AG08396 (cell line): ENCODE measurements at regions not wholly inside any gene's neighbourhood (a gene's known extent, or its start where the extent isn't known, plus 50 kb on each side); places are given as distances from the start of the nearest gene placed in this dataset.
"Not testable (repeated sequence)": the region's sequence is repeated elsewhere in the genome, so short reads cannot be mapped to it uniquely, and the experiment has no call there.

Source experiments
- DNase-seq: peaks from one replicate; pipeline ENCODE4 v3.0.0; 2012; ENCODE audit warnings: low spot score, mixed read lengths

GRCh38 chr20:33908336-33908735 lies 85.4 kb upstream of the RALY start:
- DNase-seq = no peak

DNA sequence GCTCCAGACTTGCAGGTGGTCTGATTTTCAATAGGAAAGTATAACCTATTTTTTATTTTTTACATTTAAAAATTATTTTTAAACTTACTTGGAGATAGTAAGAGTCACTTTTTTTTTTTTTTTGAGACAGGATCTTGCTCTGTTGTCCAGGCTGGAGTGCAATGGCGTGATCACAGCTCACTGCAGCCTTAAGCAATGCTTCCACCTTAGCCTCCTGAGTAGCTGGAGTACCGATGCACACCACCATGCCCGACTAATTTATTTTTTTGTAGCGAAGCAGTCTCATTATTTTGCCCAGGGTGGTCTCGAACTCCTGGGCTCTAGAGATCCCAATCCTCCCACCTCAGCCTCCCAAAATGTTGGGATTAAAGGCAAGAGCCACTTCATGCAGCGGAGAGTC lies 84.8 kb upstream of the RALY start:
- no peak for DNase-seq

DNA sequence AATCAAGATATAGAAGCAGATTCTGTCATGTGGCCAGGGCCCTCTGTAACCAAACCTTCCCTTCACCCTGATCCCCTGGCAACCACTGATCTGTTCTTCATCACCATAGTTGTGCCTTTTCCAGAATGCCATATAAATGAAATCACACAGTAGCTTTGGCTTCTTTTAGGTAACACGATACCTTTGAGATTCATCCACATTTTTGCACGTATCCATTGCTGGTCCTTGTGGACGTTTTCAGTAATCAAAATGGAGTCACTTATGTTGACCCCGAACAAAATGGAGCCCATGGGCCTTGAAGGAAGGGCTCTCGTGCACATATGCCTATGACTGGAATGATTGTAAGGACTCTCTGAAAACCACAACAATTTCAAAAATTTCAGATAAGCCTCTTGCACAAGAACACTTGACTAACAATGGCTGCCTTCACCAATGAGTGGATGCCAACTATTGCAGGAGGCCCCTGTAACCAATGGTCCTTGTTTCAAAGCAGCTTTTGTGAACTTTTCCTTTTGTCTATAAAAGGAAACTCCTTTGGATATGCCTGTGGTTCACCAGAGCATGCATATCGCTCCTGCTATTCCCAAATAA lies 84.3 kb upstream of the RALY start:
- DNase-seq = peak; percentile 80

- no peak for DNase-seq
Observed at GRCh38 chr20:33910056-33910455, 83.7 kb upstream of the RALY start.

DNA sequence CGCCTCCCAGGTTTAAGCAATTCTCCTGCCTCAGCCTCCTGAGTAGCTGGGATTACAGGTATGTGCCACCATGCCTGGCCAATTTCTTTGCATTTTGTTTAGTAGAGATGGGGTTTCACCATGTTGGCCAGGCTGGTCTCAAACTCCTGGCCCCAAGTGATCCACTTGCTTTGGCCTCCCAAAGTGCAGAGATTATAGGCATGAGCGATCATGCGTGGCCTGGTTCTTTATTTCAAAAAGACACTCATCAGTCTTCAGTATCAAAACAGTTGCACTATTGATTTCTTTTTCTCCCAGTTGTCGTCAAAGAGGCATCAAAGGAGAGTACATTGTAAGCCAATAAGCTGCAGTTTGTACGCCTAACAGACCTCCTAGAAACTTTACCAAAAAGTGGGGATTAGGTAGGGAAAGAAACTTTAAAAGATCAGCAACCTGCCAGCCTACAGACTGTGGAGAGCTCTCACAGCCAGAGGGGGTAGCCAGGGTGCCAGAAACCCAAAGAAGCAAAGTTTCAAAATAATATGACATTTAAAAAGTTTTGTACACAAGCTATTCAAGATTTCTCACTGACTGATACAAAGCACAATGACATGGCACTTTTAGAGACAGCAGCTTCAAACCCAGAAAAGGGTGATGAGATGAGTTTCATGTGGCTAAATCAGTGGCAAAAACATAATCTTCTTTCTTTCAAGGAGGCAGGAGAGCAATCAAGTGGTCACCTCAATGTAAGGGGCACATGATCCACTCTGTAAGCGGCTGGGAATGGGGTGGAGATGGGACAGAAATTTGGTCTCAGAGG lies 83.0 kb upstream of the RALY start:
- no peak for DNase-seq

DNA sequence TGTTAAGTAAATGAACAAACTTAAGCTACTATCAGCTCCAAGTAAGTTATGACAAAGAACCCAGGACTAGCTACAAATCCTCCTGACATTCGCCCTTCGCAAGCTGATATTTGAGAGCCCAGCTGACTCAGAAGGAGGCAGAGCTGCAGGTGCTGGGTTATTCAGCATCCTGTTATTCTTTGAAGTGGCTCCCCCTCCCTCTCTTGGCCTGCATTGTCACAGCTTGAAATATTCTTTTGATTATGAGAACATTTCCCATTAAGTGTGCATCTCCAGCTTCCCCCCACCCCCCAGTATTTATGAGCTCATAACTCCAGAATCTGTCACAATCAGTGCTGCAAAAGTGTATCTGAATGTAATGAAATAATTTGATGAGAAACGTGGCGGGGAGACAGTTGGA lies 78.8 kb upstream of the RALY start:
- DNase-seq = peak; percentile 28

- DNase-seq = no peak
Observed at GRCh38 chr20:33915726-33916331, 77.9 kb upstream of the RALY start.

DNA sequence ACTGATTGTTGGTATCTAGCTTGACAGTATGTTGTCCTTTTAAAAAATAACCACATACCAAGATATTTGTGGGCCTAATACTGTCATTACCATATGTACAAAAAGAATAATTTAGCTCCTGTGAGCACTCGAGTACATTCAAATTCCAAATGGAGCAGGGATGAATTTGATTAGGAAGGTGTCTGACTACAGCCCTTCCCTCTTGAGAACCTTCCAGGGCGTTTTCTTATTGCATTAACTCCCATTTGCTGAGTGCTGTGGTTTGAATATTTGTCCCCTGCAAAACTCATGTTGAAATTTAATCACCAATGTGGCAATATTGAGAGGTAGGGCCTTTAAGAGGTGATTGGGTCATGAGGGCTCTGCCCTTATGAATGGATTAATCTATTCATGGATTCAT lies 76.9 kb upstream of the RALY start:
- no peak for DNase-seq

DNA sequence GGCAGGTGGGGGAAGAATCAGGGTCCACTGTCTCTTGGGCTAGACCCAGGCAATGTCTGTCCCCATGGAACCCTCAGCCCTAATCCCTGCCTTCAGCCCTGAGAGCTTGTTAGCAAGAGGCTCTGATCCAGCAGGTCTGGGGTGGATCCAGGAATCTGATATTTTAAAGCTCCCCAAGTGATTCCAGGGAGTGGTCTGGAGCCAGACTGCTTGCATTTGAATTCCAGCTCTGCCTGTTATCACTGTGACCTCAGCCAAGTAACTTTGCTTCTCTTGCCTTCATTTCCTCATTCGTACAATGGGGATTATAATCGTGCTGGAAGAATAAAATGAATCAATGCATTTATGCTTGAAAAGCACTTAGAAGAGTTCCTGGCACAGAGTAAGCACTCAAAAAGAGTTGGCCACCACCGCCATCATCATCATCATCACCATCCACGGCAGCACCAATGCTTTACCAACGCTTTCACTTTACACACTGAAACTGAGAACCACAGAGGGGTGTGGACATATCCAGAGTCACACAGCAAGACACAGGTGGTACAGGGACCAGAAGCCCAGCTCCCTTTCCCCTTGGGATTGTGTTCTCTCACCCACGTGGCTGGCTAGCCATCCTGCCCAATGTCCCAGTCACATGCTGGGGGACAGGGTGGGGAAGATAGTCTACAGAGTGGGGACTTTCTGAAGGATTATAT lies 75.7 kb upstream of the RALY start:
- DNase-seq = no peak

GRCh38 chr20:33918662-33919061 lies 75.0 kb upstream of the RALY start:
- no peak for DNase-seq

- no peak for DNase-seq
Observed at GRCh38 chr20:33919653-33920052, 74.1 kb upstream of the RALY start.

DNA sequence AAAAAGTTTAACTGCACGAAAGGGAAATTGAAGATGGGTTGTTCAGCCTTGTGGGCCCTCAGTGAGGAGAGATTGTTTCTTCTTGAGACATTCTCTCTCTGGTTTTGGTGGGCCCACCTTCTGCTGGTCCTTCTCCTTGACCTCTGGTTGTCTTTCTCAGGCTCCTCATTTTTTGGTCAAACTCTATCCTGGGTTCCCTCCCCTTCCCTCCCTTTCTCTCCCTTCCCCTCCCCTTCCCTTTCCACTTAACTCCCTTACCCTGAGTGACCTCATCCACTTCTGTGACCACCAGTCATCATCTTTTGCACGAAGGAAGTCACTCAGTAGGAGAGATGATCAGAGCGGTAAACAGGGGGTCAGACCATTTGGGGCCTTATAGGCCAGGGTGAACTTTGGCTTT lies 71.5 kb upstream of the RALY start:
- DNase-seq = no peak

DNA sequence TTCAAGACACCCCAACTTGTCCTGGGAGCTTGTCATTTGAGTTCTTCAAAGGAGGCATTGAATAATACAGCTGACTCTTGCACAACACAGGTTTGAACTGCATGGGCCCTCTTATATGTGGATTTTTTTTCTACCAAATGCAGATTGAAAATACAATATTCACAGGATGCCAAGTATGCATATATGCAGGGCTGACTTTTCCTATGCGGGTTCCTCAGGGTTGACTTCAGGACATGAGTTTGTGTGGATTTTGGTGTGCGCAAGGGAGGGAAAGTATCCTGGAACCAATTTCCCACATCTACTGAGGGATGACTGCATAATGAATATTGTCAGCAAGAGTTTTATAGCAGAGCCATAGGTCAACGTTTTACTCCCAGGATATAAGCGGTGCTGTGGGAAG lies 70.0 kb upstream of the RALY start:
- DNase-seq = no peak

DNA sequence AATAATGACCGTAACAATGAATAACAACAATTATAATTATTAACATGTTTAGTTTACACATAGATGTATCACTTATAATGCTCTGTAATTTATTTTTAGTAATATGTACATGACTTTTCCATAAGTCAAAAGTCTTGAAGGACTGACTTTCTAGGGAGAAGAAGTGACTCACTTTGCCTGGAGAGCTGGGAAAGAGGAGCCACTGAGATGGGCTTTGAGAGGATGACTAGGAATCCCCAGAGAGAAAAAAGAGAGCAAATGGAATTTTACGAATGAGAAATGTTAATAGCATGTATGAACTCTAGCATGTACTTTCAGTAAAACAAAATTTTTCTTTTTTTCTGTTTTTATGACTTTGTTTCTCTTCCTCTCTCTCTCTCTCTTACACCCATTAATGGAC lies 67.8 kb upstream of the RALY start:
- DNase-seq = no peak

DNA sequence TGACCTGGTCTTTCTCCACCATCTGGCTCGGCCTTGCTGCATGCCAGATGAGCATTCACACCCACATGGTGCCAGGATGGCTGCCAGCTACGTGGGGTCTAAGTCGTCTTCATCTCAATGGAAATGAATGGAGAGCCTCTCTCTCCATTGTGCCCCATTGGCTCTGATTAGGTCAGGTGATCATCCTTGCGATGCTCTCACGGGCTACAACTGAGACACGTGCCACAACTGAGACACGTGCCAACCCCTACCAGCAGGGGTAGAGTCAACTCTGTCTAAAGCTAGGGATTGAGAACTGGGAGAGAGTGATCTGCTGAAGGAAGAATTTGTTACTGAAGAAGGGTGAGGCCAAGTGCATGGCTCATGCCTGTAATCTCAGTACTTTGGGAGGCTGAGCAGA lies 67.3 kb upstream of the RALY start:
- no peak for DNase-seq

- DNase-seq = no peak
Observed at GRCh38 chr20:33927724-33928123, 66.0 kb upstream of the RALY start.

DNA sequence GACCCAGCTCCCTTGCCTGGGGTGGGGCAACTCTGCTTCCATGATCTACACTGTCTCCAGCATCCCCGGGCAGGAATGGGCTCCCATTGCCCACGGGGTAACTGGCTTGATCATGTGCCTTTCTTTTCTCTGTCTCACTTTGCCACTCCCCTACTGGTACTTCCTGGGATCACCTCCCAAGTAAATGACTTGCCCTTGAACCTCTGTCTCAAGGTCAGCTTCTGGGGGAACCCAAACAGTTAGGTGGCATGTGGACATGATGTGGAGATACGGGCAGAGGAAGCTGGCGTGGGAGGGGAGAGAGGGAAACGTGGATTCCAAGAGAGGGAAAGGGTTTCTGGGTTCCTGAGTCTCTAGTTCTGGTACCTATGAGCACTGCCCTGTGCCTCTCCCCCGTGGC lies 63.8 kb upstream of the RALY start:
- DNase-seq = no peak

DNA sequence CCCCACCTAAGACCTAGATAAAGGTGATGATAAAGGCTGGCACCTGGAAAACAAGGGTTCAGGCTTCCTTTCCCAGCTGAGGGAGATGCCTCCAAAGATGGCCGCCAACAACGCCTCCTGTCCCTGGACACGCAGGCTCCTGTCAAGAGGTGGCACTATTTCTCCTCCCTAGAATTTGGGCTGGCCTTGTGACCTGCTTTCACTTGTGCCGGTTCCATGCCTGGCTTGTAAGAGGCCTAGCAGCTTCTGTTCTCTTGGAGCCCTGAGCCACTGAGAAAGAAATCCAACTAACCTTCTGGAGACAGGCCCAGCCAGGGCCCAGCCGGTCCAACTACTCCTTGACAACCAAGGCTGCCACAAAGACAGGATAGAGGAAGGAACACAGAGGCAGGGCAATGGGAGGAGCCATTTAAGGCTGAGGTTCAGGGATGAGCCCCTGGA lies 60.2 kb upstream of the RALY start:
- DNase-seq = peak; percentile 67

- no peak for DNase-seq
Observed at GRCh38 chr20:33936656-33937055, 57.1 kb upstream of the RALY start.

- DNase-seq = not testable (repeated sequence)
Observed at GRCh38 chr20:33939031-33939430, 54.7 kb upstream of the RALY start.

- no peak for DNase-seq
Observed at GRCh38 chr20:33940666-33941065, 53.0 kb upstream of the RALY start.
